Neural progenitor cell (in vitro differentiated cells): ENCODE measurements at regions not wholly inside any gene's neighbourhood (a gene's known extent, or its start where the extent isn't known, plus 50 kb on each side); places are given as distances from the start of the nearest gene placed in this dataset.

Experiments used
- EZH2 ChIP-seq: fragments of 200-600 bp; sonication (generic); IDR thresholded peaks from 2 replicates; pipeline ENCODE4 v1.6.1; 2017; ENCODE audit warnings: antibody characterized with exemption, mild to moderate bottlenecking, moderate library complexity
- TF ChIP-seq, protein P1 (sequence below): fragments of 200-600 bp; sonication (generic); IDR thresholded peaks from 2 replicates; pipeline ENCODE4 v1.5.1; 2017; ENCODE audit warnings: antibody characterized with exemption, mild to moderate bottlenecking

DNA sequence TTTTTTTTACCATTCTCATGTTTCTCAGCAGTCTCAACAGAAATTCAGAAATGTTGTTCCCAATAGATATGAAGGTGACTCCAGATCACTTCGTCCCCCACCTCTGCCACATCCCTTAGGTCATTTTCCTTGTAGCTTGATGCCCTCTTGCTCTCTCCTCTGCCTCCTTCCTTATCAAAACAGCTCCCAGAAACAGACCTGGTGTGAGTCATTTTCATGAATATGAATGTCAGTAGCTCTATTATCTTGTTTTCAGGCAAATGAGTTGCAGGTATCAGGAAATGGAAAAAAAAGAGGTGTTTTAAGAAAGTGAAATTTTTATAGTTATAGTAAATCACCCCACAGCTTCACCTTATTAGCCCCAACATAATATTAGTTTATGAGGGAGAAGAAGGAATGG lies 539.3 kb downstream of the SUCLA2 start:
- TF ChIP-seq, protein P1, sequence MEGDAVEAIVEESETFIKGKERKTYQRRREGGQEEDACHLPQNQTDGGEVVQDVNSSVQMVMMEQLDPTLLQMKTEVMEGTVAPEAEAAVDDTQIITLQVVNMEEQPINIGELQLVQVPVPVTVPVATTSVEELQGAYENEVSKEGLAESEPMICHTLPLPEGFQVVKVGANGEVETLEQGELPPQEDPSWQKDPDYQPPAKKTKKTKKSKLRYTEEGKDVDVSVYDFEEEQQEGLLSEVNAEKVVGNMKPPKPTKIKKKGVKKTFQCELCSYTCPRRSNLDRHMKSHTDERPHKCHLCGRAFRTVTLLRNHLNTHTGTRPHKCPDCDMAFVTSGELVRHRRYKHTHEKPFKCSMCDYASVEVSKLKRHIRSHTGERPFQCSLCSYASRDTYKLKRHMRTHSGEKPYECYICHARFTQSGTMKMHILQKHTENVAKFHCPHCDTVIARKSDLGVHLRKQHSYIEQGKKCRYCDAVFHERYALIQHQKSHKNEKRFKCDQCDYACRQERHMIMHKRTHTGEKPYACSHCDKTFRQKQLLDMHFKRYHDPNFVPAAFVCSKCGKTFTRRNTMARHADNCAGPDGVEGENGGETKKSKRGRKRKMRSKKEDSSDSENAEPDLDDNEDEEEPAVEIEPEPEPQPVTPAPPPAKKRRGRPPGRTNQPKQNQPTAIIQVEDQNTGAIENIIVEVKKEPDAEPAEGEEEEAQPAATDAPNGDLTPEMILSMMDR, result no peak
- no peak for TF ChIP-seq EZH2
